ENCODE measurements at regions not wholly inside any gene's neighbourhood (a gene's known extent, or its start where the extent isn't known, plus 50 kb on each side); places are given as distances from the start of the nearest gene placed in this dataset.

DNA sequence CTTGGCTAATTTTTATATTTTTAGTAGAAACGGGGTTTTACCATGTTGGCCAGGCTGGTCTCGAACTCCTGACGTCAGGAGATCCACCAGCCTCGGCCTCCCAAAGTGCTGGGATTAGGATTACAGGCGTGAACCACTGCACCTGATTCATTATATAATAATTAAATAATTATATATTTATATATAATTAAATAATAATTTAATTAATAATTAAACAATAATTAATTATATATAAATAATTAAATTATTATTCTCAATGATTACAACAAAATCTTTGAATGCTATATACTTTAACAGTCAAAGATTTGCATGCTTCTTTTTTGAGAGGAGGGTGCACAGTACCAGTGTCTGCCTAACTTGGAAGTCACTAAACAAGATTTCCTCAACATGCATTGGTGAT, 872.3 kb downstream of the EFNB2 start:
- no peak for DNase-seq
- no peak for ATAC-seq
- intact Hi-C loops (cut with DNase I): no loop called here

- ATAC-seq: no peak
- no peak for DNase-seq
- intact Hi-C loops (cut with DNase I): no loop called here
Measured at GRCh38 chr13:105660561-105660960, 874.9 kb downstream of the EFNB2 start.

DNA sequence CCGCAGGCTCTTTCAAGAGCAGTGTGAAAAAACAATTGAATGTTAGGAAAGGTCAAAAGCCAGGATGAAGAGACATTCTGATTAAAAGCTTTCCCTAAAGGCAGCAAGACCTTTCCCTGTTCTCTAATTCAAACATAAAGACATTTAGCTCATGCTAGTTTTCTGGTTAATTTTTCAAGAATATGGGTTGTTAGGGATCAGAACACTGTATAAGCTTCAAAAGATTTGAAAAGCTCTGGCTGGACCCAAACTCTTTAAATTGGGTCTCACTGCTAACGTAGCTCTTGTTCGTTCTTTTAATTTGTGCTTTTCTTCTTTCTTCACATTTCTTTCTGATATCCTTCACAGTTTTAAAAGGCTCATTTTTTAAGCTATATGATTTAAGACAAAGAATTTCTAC, 877.0 kb downstream of the EFNB2 start:
- no peak for DNase-seq

GRCh38 chr13:105655046-105655445, 880.4 kb downstream of the EFNB2 start:
- intact Hi-C loops (cut with DNase I): no loop called here
- no peak for DNase-seq
- ATAC-seq: no peak

More for the DNA sequence above, 877.0 kb downstream of the EFNB2 start:
- intact Hi-C loops (cut with DNase I): no loop called here
- ATAC-seq: no peak

DNA sequence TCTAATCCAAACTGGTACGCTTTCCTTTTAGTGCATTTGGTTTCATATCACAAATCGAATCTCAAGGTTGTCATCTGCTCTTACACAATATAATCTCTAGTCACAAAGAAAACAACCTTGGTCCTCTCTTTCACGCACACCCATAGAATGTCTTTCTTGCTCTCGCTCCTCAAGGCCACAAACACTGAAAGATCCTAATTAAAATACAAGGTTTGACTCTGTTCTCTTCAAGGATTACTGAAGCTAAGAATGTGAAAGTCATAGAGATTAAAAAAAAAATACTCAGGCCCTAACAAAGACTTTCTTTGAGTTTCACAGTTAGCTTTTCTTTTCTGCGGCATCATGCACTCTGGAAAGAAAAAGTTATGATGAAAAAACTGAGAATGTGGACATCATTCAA, 891.5 kb downstream of the EFNB2 start:
- intact Hi-C loops (cut with DNase I): no loop called here

DNA sequence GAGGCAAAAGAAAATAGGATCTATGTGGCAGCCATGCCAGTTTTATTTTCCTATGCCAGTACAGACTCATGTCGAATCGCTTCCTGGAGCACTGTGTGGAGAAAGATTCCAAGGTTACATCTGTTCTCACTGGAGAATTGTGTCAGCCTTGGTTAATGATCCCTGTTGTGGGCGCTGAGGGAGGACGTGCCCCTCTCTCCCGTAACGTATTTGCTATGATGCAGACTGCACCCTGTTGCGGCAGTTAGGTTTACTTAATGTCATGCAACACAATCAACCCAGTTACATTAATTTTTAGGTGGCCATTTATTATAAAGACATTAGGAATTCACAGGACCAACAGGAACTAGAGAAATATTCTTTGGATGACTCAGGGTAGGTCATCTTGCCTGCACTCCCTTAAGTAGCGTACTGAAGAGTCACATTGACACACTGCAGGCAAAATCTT, 892.9 kb downstream of the EFNB2 start:
- intact Hi-C loops (cut with DNase I): no loop called here
- ATAC-seq (no peak), DNase-seq (no peak)

More for the DNA sequence above, 891.5 kb downstream of the EFNB2 start:
- DNase-seq: no peak
- no peak for ATAC-seq

DNA sequence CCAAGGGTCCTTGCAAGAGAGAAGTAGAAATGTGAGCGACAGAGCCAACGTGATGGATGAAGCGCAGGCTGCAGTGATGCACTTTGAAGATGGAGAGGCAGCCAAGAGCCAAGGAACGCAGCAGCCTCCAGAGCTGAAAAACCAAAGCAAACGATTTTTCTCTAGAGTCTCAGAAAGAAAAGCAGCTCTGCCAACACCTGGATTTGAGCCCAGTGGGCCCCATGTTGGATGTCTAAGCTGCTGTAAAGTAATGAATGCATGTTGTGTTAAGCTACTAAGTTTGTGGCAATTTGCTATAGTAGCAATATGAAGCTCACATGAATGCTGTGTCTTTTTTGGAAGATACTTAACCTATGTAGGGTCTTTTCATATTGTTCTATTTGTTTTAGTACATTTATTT, 894.3 kb downstream of the EFNB2 start:
- DNase-seq (no peak), ATAC-seq (no peak)
- intact Hi-C loops (cut with DNase I): no loop called here

- intact Hi-C loops (cut with DNase I): no loop called here
- DNase-seq (no peak), ATAC-seq (no peak)
Measured at GRCh38 chr13:105638426-105638825, 897.0 kb downstream of the EFNB2 start.

DNA sequence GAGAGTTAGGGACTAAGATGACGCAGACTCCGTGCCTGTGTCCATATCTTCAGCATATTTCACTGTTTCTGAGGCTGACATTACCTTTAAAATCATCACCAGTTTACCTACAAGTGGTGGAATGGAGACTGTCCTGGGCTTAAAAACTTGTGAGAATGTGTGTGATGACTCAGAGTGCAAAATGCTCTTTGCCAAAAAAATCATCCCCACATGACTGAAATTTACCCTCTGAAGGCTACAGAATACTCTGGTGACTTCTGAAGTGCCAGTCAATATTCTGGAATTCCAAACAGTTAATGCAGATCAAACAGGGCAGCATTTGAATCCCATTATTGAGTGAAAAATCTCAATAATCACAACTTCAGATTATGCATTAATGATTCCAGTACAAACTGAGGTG, 901.4 kb downstream of the EFNB2 start:
- ATAC-seq (no peak), DNase-seq (no peak)
- intact Hi-C loops (cut with DNase I): no loop called here

- ATAC-seq (no peak), DNase-seq (no peak)
- intact Hi-C loops (cut with DNase I): no loop called here
Measured at GRCh38 chr13:105630431-105630830, 905.0 kb downstream of the EFNB2 start.

DNA sequence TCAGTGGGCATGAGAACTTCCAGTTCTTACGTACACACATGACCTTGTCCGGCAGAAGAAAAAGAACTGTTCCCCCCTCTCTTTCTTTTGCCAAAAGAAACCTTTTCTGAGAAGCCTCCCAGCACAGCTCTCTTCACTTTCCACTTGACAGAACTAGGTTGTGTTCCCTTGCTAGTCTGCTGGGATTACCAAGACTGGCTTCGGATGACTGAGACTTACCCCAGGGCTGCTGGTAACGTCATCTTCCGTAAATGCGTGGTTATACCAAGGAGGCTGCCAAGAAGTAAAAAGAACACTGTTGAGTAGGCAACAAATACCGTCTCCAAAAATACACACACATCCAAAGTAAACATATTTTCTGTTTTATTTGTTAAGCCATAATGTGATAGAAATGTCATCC, 908.2 kb downstream of the EFNB2 start:
- DNase-seq (no peak), ATAC-seq (peak in 1 of 2 donors; percentile 68)
- intact Hi-C loops (cut with DNase I): no loop called here

DNA sequence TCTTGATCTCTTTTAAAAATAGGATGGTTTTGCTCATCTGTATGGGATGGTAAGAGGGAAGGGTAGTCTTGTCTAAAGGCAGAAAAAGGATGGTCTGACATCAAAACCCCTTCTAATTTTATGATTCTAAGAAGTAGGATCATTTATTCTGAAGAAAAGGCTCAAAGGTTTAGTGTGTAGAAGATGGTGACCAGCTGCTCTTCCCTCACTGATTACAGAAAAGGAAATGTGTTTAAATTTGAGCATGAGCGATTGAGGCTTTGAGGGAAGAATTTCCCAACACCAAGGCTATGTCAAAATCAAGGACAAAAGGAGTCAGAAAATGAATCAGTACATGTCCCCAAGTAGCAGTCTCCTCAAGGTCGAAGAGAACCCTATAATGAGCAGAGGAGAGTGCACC, 909.8 kb downstream of the EFNB2 start:
- DNase-seq (no peak), ATAC-seq (no peak)
- intact Hi-C loops (cut with DNase I): no loop called here

DNA sequence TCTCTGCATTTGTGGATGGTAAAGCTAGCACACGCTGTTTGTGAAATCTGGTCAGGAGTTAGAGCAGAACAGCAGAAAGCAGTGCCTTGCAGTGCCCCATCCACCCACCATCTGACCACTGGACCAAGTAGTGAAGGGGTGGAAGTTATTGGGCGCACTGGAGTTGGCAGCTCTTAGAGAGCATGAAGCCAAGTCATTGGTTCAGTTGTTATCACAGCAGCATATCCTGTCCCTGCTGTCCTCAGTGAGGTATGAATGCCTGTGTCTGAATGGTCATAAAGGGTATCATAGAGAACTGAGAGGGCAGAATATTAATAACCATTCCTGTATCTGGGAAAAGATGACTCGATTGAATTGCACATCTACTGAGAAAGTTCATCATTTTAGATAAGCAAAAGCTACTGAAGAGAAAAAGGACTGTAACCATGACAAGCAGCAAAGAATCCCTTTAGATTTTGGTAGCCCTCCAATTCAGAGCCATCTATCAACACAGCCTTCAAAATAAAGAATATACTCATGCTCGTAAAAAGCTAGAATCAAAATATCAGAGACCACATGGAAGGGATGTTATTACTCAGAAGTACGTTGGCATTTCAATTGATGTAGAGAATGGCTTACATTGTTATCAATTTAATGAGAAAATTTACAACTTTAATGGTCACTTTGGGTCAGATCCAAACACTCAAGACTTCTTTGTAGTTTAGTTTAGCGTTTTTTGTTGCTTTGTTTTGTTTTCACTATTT, 919.0 kb downstream of the EFNB2 start:
- DNase-seq (no peak), ATAC-seq (no peak)
- intact Hi-C loops (cut with DNase I): no loop called here

DNA sequence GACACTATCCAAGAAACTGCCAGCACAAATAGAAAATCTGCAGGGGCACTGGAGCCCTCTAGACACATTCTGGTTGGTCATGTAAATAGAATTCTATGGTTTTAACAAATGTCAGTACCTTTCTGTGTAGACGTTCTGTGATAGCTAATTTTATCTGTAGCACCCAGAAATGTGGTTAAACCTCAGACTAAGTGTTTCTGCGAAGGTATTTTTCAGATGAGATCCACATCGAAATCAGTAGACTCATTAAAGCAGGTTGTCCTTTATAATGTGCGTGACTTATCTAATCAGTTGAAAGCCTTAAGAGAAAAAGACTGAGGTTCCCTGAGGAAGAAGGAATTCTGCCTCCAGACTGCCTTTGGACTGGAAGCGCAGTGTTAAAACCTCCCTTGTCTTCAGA, 922.9 kb downstream of the EFNB2 start:
- ATAC-seq: no peak
- intact Hi-C loops (cut with DNase I): no loop called here

GRCh38 chr13:105611424-105611823, 924.0 kb downstream of the EFNB2 start:
- intact Hi-C loops (cut with DNase I): no loop called here
- ATAC-seq: peak in 1 of 2 donors; percentile 65
- no peak for DNase-seq

More for the DNA sequence above, 922.9 kb downstream of the EFNB2 start:
- no peak for DNase-seq

DNA sequence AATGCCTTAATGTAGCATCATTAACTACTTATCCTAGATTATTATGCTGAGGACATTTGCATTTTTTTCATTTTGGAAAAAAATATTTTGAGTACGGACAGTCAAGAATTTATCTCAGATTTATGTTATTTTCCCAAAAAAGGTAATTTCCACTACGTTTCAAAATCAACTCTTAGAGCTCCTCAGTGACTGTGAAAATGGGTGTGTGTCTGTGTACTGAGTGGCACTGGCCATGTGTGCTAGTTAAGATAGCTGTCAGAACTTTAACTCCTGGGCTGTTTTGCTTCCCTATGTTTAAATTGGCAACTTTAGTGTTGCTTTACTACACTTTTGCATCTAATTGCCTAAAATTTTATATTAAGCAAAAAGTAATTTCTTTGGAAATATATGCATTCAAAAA, 927.4 kb downstream of the EFNB2 start:
- ATAC-seq (no peak), DNase-seq (no peak)
- intact Hi-C loops (cut with DNase I): no loop called here

DNA sequence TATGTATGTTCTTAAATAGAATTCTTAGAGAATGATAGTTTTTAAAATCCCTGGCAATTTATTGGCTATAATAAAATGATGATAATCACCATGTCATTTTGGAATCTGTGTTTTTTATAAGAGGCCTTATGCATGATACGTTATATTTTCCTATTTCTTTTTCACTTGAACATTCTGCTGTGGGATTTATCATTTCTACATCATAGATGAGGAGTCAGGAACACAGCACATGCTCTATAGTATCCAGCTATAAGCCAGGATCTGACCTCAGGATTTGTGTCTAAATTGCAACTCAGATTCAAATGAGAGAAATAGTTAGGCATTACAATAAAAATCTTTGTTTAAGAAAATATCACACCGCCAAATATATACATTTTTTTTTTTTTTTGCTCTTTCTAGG, 928.0 kb downstream of the EFNB2 start:
- DNase-seq (no peak), ATAC-seq (no peak)
- intact Hi-C loops (cut with DNase I): no loop called here

GRCh38 chr13:105607016-105607415, 928.4 kb downstream of the EFNB2 start:
- DNase-seq (no peak), ATAC-seq (no peak)
- intact Hi-C loops (cut with DNase I): no loop called here

DNA sequence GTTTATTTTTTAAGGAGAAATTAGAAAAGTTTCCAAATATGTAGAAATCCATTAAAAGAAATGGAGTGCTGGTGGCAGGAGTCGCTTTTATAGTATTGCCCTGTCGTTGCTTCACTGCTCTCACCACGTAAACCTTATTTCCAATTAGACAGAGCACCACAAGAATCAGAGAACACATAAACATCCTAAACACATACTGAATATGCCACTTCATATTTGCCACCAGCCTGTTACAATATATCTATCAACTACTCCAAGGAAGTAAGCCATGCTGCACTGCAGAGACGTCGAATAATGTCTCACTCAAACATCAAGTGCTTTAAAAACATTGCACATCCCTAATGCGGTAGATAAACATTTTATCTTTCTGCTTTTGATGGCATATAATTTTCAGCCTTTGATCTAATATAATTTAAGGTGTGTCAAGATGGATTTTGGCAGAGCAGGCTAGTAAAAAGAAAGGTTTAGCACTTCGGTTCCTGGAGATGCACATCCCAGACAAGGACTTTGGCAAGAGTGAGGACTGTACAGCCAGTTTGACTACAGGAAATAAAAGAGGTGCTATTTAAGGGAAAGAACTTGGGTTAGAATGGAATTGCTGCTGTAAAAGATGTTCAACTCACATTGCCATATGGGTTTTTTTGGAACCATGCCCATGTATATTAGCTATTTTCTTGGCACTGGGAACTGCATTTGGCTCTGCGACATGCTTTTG, 932.3 kb downstream of the EFNB2 start:
- intact Hi-C loops (cut with DNase I): no loop called here
- ATAC-seq (no peak), DNase-seq (no peak)

DNA sequence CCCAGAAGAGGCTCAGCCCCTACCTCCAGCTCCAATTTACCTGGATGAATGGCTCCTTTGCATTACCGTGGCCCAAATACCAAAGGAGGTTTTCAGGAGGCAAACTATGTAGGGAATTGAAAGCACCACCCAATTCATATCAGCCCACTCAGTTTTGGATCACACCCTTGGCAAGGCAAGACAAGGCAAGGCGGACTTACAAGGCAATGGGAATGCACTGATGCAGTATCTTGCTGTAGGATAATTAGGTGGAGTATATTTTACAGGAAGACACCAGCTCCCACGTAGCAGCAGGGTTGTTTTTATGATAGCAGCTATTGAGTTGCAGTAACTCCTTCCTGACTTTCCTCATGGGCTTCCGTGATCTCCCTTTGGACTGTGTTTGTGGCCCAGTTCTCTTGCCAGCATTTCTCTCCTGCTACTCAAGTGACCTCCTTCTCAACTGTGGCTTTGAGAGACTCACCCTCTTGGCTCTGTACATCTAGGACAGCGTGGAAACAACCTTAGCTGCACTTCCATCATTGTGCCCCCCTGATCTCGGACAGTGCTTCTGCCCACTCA, 935.9 kb downstream of the EFNB2 start:
- intact Hi-C loops (cut with DNase I): no loop called here
- peak; percentile 29 for DNase-seq
- peak; percentile 78 to 96 for ATAC-seq

DNA sequence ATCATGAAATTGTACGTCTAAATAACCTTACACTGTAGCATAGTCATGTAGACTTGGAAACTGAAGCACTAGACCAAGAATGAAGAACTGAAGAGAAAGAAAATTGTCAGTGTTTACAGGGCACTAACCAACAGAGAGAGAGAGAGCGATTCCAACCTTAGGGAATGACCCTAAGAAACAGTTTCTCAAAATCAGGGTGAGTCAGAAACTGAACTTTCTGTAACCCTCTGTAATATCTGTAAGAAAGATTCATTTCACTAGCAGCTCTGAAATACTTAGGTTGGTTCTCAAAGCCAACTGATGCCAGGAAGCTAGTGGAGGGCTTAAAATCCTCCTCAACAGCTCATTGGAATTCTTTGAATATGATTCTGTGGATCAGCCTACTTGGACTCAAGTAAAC, 936.9 kb downstream of the EFNB2 start:
- DNase-seq (no peak), ATAC-seq (peak; percentile 41 to 85)
- intact Hi-C loops (cut with DNase I): no loop called here

All from left cardiac atrium (tissue), 4 donors.